Anterior cingulate cortex (tissue), 58 donors: ENCODE measurements at regions not wholly inside any gene's neighbourhood (a gene's known extent, or its start where the extent isn't known, plus 50 kb on each side); places are given as distances from the start of the nearest gene placed in this dataset.
"Not testable (repeated sequence)": the region's sequence is repeated elsewhere in the genome, so short reads cannot be mapped to it uniquely, and the experiment has no call there.

Experiments used
- DNase-seq, 58 donors: peaks; one replicate each; lab custom pipeline; 2025; lab: John Stamatoyannopoulos, UW

GRCh38 chr3:87507753-87508152, 231.4 kb upstream of the POU1F1 start:
- DNase-seq, result no peak

GRCh38 chr3:87503900-87504498, 227.6 kb upstream of the POU1F1 start:
- DNase-seq, result peak in 1 of 58 donors; percentile 1

GRCh38 chr3:87501076-87501475, 224.7 kb upstream of the POU1F1 start:
- no peak for DNase-seq

- DNase-seq, result no peak
These were observed 222.1 kb upstream of the POU1F1 start for GRCh38 chr3:87498358-87499080.

- no peak for DNase-seq
These were observed 219.6 kb upstream of the POU1F1 start for GRCh38 chr3:87495938-87496337.

GRCh38 chr3:87494264-87494663, 217.9 kb upstream of the POU1F1 start:
- no peak for DNase-seq

- DNase-seq, result no peak
These were observed 215.5 kb upstream of the POU1F1 start for GRCh38 chr3:87491843-87492242.

GRCh38 chr3:87489892-87490291, 213.5 kb upstream of the POU1F1 start:
- DNase-seq, result no peak

- DNase-seq, result peak in 4 of 58 donors; percentile 1 to 27 (median 10)
These were observed 212.4 kb upstream of the POU1F1 start for GRCh38 chr3:87488765-87489164.

- not testable (repeated sequence) for DNase-seq
These were observed 210.3 kb upstream of the POU1F1 start for GRCh38 chr3:87486635-87487034.

GRCh38 chr3:87486115-87486514, 209.7 kb upstream of the POU1F1 start:
- DNase-seq, result no peak

- DNase-seq, result no peak
These were observed 202.3 kb upstream of the POU1F1 start for GRCh38 chr3:87478716-87479115.

- DNase-seq, result no peak
These were observed 197.6 kb upstream of the POU1F1 start for GRCh38 chr3:87473944-87474343.

- DNase-seq, result no peak
These were observed 192.6 kb upstream of the POU1F1 start for GRCh38 chr3:87468938-87469337.

GRCh38 chr3:87468235-87468634, 191.9 kb upstream of the POU1F1 start:
- DNase-seq, result no peak

- DNase-seq, result no peak
These were observed 185.8 kb upstream of the POU1F1 start for GRCh38 chr3:87462228-87462627.

- DNase-seq, result no peak
These were observed 185.1 kb upstream of the POU1F1 start for GRCh38 chr3:87461443-87461842.

- peak in 1 of 58 donors; percentile 9 for DNase-seq
These were observed 184.7 kb upstream of the POU1F1 start for GRCh38 chr3:87461036-87461435.

GRCh38 chr3:87448558-87448957, 172.2 kb upstream of the POU1F1 start:
- no peak for DNase-seq

GRCh38 chr3:87446849-87447387, 170.5 kb upstream of the POU1F1 start:
- no peak for DNase-seq

- DNase-seq, result no peak
These were observed 166.1 kb upstream of the POU1F1 start for GRCh38 chr3:87442470-87442869.

- no peak for DNase-seq
These were observed 161.4 kb upstream of the POU1F1 start for GRCh38 chr3:87437765-87438164.
